ENCODE measurements at regions not wholly inside any gene's neighbourhood (a gene's known extent, or its start where the extent isn't known, plus 50 kb on each side); places are given as distances from the start of the nearest gene placed in this dataset.

DNA sequence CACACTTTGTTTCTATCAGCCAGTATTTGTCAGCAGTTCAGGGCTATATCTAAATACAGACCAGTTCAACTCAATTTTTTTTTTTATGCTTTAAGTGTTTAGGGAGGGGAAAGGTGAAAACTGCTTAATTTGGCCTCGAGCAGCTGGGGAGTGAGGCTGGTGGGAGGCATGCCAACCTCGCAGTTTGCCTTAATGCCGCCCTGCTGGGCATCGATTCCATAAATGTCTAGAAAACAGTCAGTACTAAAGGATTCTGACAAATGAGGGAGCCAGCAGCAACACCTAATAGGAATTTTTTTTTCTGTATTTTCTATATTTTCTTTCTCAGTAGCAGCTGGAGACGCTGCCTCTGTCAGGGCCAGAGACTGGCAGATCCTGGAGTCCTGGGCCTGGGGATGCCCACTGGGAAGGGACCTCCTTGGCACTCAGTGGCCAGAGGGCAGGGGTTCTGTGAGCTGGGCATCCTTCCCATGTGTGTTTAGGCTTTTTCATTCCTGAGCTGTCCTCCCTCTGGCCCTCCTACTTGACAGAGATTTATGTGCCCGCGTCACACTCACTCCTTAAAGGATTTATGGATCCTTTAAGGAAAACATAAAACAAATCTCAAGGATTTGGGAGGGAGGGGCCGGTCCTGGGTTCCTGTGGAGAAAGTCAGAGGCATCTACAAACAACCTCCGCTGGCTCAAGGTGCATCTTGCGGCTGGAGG, 117.8 kb downstream of the WNT5A start:
- ChIA-PET CTCF (interaction anchor here (0.9 kb wide), 1 partner anchor 67 kb away, joined by 3 read pairs; no protein-coding TSS in a partner anchor), POLR2A (no interaction called here)
- no peak for DNase-seq (ENCODE audit: extremely low spot score)
- TF ChIP-seq CTCF (IDR thresholded peaks at IDR 0.05; ENCODE audit: control extremely low read depth, extremely low read depth, low read depth, missing control alignments), result no peak

DNA sequence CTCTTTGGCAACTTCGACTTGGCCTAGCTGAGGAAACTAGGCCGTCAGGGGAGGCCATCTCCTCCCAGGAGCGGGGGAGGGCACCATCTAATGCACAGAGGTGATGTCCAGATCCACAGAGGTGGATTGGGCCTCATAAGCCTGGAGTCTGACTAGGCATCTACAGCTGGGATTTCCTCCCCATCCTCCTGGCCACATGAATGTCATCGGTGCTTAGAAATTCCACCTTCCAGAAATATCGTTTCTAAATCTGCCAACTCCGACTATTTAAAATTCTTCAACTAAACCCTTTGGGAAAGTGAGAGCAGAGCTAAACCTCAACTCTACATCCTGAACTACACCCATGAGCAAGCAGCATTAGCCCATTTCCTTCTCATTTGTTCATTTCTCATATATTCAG, 118.7 kb downstream of the WNT5A start:
- DNase-seq (ENCODE audit: extremely low spot score), result no peak
- ChIA-PET POLR2A (no interaction called here), CTCF (no interaction called here)
- no peak for TF ChIP-seq CTCF (IDR thresholded peaks at IDR 0.05; ENCODE audit: control extremely low read depth, extremely low read depth, low read depth, missing control alignments)

GRCh38 chr3:55367384-55367783, 119.7 kb downstream of the WNT5A start:
- no peak for DNase-seq (ENCODE audit: extremely low spot score)
- CTCF ChIA-PET, result no interaction called here
- no peak for TF ChIP-seq CTCF (IDR thresholded peaks at IDR 0.05; ENCODE audit: control extremely low read depth, extremely low read depth, low read depth, missing control alignments)
- POLR2A ChIA-PET, result no interaction called here

DNA sequence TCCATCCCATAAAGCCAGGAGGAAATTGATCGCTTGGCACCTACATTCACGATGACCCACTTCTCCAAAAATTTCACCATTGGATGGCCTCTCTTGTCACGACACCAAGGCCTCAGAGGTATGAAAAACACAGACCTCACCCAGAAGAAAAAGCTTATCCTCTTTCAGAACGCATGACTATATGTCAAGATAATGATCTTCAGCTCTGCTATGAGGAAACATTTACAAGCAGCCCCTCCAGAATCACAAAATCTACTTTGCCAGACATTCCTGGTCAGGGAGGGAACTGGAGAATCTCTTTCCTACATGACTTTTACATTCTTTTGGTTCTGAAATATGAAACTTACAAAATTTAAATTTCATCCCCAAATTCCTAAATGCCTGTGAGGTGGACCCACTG, 122.7 kb downstream of the WNT5A start:
- ChIA-PET CTCF (interaction anchor here (0.6 kb wide), 1 partner anchor 800 kb away, joined by 3 read pairs; no protein-coding TSS in a partner anchor), POLR2A (no interaction called here)
- DNase-seq (ENCODE audit: extremely low spot score), result no peak
- no peak for TF ChIP-seq CTCF (IDR thresholded peaks at IDR 0.05; ENCODE audit: control extremely low read depth, extremely low read depth, low read depth, missing control alignments)

DNA sequence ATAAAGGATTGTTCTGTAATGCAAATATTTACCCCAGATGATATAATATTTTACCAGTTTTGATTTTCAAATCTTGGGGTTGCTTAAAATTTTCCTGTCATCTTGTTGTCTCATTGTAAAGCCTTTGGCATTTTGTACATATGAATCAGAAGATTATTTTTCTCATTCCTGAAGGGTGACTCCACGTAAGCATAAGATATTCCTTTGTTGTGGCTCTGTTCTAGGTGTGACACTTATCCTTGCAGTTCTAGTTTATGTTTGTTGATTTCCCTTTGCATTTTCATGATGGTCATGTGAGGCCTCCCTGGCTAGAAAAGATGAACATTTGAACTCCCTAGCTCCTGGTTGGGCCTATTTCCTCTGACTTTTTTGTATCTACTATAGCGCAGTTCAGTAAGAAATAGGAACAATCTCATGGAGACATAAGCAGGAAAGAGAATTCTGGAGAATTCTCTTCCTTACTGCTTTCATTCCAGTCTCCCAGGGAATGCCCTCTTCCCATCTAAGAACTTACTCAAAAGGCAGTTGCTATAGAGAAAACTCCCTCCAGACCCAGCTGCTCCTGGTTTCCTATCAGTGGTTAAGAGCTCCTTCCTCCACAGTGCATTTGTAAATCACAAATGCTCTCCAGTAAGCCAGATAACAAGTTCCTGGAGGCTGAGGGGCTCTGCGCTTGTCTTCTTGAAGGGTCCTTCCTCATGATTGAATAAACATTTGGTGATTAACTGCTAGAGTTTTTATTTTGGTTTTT, 124.7 kb downstream of the WNT5A start:
- ChIA-PET CTCF (interaction anchor here (1.4 kb wide), 1 partner anchor 14 kb away, joined by 3 read pairs; no protein-coding TSS in a partner anchor), POLR2A (no interaction called here)
- DNase-seq (ENCODE audit: extremely low spot score), result no peak
- TF ChIP-seq CTCF (IDR thresholded peaks at IDR 0.05; ENCODE audit: control extremely low read depth, extremely low read depth, low read depth, missing control alignments), result no peak

DNA sequence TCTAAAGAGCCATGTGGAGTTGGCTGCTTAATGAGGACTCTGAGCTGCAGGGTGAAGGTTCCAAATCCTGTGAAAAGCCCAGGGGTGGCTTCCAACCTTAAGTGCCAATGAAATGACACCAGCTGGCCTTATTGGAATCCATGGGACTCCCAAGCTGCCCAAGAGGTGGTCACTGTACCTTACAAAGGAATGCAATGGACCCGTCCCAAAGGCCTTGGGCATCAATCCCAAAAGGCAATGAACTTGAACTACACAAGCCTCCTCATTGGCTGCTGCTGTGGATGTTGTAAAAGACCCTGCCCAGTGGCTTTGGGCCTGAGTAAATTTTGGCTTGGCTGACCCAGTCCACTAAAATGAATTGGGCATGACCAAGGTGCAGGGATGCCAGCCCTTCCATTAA, 129.3 kb downstream of the WNT5A start:
- CTCF ChIA-PET, result no interaction called here
- POLR2A ChIA-PET, result no interaction called here

More for the DNA sequence above, 129.3 kb downstream of the WNT5A start:
- TF ChIP-seq CTCF (IDR thresholded peaks at IDR 0.05; ENCODE audit: control extremely low read depth, extremely low read depth, low read depth, missing control alignments), result no peak
- no peak for DNase-seq (ENCODE audit: extremely low spot score)
